A673 (cell line): ENCODE measurements at regions not wholly inside any gene's neighbourhood (a gene's known extent, or its start where the extent isn't known, plus 50 kb on each side); places are given as distances from the start of the nearest gene placed in this dataset.

Source experiments
- BruUV-seq: library from RNA; stranded (reverse); fragments of 400-500 nt; replicated peaks from 2 replicates; lab custom pipeline; 2021; lab: Mats Ljungman, UMichigan
- CTCF ChIA-PET: fragments of 300-600 bp; sonication (Branson Sonifier 250); formaldehyde crosslinking; loops from one replicate; lab custom pipeline; 2022; ENCODE audit warnings: antibody characterized with exemption; lab: Charles Lee
- POLR2A ChIA-PET: fragments of 300-600 bp; sonication (Branson Sonifier 250); formaldehyde crosslinking; loops from one replicate; lab custom pipeline; 2022; ENCODE audit warnings: antibody characterized with exemption; ENCODE audit not compliant: low non-redundant PET; lab: Charles Lee
- DNase-seq: peaks from one replicate; pipeline ENCODE4 v3.0.0-alpha.2; 2015; ENCODE audit warnings: low spot score
- H3K27ac ChIP-seq: fragments of 200-600 bp; sonication (generic); 2 replicates; pipeline ENCODE4 v1.5.1; 2016; ENCODE audit warnings: mixed run types, low read depth, mild to moderate bottlenecking, mixed read lengths, antibody characterized with exemption, low read length; ENCODE audit not compliant: poor library complexity, severe bottlenecking
- H3K27me3 ChIP-seq: fragments of 200-600 bp; sonication (generic); replicated peaks from 2 replicates; pipeline ENCODE4 v1.6.1; 2017; ENCODE audit warnings: mixed run types, low read depth, mild to moderate bottlenecking, mixed read lengths, antibody characterized with exemption, low read length; ENCODE audit not compliant: insufficient read depth, poor library complexity
- H3K36me3 ChIP-seq: fragments of 200-600 bp; sonication (generic); 2 replicates; pipeline ENCODE4 v1.6.1; 2016; ENCODE audit warnings: mixed run types, mild to moderate bottlenecking, mixed read lengths, antibody characterized with exemption, low read length; ENCODE audit not compliant: insufficient read depth, poor library complexity, severe bottlenecking
- H3K4me1 ChIP-seq: fragments of 200-600 bp; sonication (generic); 2 replicates; pipeline ENCODE4 v1.6.1; 2017; ENCODE audit warnings: mixed run types, mild to moderate bottlenecking, mixed read lengths, antibody characterized with exemption, low read length; ENCODE audit not compliant: insufficient read depth, poor library complexity, severe bottlenecking
- H3K4me3 ChIP-seq: fragments of 200-600 bp; sonication (generic); 2 replicates; pipeline ENCODE4 v1.5.1; 2016; ENCODE audit warnings: low read depth, mixed run types, mild to moderate bottlenecking, mixed read lengths, low read length; ENCODE audit not compliant: poor library complexity, severe bottlenecking
- H3K9me3 ChIP-seq: fragments of 200-600 bp; sonication (generic); 2 replicates; pipeline ENCODE4 v1.6.1; 2016; ENCODE audit warnings: mixed run types, low read depth, mild to moderate bottlenecking, mixed read lengths, antibody characterized with exemption, low read length; ENCODE audit not compliant: poor library complexity, severe bottlenecking
- EZH2 ChIP-seq: fragments of 200-600 bp; sonication (generic); IDR thresholded peaks from 2 replicates; pipeline ENCODE4 v1.6.1; 2017; ENCODE audit warnings: borderline replicate concordance, low read depth, mild to moderate bottlenecking, mixed read lengths, antibody characterized with exemption, low read length; ENCODE audit not compliant: poor library complexity, severe bottlenecking
- intact Hi-C: fragments of 100-400 bp; cut with micrococcal nuclease; formaldehyde crosslinking; loops from one replicate; pipeline ENCODE4 v1.10.0; 2022; ENCODE audit not compliant: unreplicated experiment
- TF ChIP-seq, protein P1 (sequence below): fragments of 300-800, 200-600 bp; sonication (generic); conservative IDR thresholded peaks from 2 replicates; pipeline ENCODE4 v1.5.1; 2017; ENCODE audit warnings: low read depth, mild to moderate bottlenecking, antibody characterized with exemption, low read length, moderate library complexity, mixed read lengths

DNA sequence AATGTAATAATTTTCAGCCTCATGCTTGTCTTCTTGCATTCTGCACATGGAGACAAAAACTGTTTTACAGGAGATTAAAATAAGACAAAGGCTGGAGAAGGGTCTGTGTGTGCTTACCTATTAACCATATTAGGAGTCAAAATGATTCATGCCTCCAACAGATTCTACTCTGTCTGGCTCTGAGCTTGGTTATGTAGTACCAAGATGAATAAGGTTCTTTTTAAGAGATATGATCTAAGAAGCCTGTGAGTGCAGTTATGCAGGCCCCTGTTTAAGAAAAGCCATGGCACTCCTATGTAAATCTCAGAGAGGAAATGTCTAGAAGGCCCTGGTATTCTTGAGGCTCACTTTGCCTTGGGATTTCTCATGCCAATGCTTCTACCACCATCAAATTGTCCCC is 486.6 kb upstream of the CDH11 start:
- BruUV-seq: no TSS peak
- intact Hi-C loops: no loop called here
- TF ChIP-seq EZH2: no peak
- TF ChIP-seq, protein P1, sequence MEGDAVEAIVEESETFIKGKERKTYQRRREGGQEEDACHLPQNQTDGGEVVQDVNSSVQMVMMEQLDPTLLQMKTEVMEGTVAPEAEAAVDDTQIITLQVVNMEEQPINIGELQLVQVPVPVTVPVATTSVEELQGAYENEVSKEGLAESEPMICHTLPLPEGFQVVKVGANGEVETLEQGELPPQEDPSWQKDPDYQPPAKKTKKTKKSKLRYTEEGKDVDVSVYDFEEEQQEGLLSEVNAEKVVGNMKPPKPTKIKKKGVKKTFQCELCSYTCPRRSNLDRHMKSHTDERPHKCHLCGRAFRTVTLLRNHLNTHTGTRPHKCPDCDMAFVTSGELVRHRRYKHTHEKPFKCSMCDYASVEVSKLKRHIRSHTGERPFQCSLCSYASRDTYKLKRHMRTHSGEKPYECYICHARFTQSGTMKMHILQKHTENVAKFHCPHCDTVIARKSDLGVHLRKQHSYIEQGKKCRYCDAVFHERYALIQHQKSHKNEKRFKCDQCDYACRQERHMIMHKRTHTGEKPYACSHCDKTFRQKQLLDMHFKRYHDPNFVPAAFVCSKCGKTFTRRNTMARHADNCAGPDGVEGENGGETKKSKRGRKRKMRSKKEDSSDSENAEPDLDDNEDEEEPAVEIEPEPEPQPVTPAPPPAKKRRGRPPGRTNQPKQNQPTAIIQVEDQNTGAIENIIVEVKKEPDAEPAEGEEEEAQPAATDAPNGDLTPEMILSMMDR: no peak
- H3K27ac ChIP-seq: no peak overlapping the region
- ChIA-PET CTCF (no interaction called here), POLR2A (no interaction called here)
- no peaks in the 10 kb centered on the region for H3K36me3 ChIP-seq
- no peaks in the 10 kb centered on the region for H3K9me3 ChIP-seq
- no peaks in the 10 kb centered on the region for H3K4me1 ChIP-seq
- DNase-seq: no peak
- H3K4me3 ChIP-seq: no peak overlapping the region
- no peaks in the 10 kb centered on the region for H3K27me3 ChIP-seq

DNA sequence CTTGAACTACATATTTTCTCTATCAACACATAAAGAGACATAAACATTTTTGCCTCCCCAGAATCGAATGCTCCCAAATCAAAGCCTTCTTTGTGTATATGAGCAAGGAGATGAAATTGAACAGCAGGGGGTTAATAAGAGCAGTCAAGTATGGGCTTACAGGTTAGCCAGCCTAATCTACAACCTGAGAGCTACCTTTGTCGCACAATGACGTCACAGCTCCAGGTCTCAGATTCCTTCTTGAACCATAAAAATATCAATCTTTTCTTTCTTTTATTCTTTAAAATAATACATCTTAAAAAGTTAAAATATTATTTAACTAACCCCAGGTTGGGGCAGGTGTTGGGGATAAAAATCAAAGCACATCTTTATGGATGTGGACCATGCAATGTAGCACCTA is 482.9 kb upstream of the CDH11 start:
- Histone ChIP-seq H3K4me1 (no peaks in the 10 kb centered on the region), H3K27me3 (no peaks in the 10 kb centered on the region), H3K9me3 (no peaks in the 10 kb centered on the region), H3K36me3 (no peaks in the 10 kb centered on the region), H3K27ac (no peak overlapping the region), H3K4me3 (no peak overlapping the region)
- no peak for TF ChIP-seq EZH2
- TF ChIP-seq, protein P1: no peak
- ChIA-PET CTCF (no interaction called here), POLR2A (no interaction called here)
- BruUV-seq: no TSS peak
- no peak for DNase-seq
- intact Hi-C loops: no loop called here

DNA sequence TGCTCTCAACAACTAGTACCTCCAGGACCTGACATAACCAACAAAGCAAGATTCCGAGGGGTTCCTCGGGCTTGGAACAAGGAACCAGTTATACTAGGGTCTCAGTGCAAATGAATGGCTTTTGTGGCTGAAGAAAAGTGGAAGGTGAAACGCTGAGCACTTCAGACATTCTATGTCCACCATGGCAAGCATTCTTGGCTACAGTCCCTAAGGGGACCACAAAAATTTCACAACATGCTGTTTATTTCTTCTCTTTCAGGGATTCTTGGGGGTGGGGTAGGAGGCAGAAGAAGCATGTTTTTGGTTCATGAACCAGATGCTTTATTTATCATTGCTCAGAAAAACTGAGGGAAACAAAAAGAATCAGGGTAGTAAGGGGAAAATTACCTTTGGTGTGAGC is 479.9 kb upstream of the CDH11 start:
- CTCF ChIA-PET: no interaction called here
- POLR2A ChIA-PET: no interaction called here
- no peak overlapping the region for H3K27ac ChIP-seq
- DNase-seq: no peak
- no peaks in the 10 kb centered on the region for H3K9me3 ChIP-seq
- H3K27me3 ChIP-seq: no peaks in the 10 kb centered on the region
- no peaks in the 10 kb centered on the region for H3K36me3 ChIP-seq
- H3K4me1 ChIP-seq: no peaks in the 10 kb centered on the region
- intact Hi-C loops: no loop called here
- TF ChIP-seq EZH2: no peak
- TF ChIP-seq, protein P1: no peak
- no peak overlapping the region for H3K4me3 ChIP-seq
- no TSS peak for BruUV-seq
